Fibroblast of mammary gland (primary cell): ENCODE measurements at regions not wholly inside any gene's neighbourhood (a gene's known extent, or its start where the extent isn't known, plus 50 kb on each side); places are given as distances from the start of the nearest gene placed in this dataset.

Experiments
- DNase-seq: peaks from one replicate; pipeline ENCODE4 v3.0.0-alpha.2; 2010; ENCODE audit warnings: low read depth
- H3K4me3 ChIP-seq: 2 replicates; pipeline ENCODE4 v1.5.1; 2011; ENCODE audit warnings: low read depth, mild to moderate bottlenecking, low read length, moderate library complexity; ENCODE audit not compliant: control insufficient read depth
- TF ChIP-seq, protein P1 (sequence below): conservative IDR thresholded peaks from 2 replicates; pipeline ENCODE4 v1.5.1; 2011; ENCODE audit warnings: low read depth, low read length, inconsistent platforms; ENCODE audit not compliant: control insufficient read depth, insufficient read depth

GRCh38 chr6:22069306-22069800, 227.5 kb downstream of the PRL start:
- no peak for DNase-seq
- TF ChIP-seq, protein P1, sequence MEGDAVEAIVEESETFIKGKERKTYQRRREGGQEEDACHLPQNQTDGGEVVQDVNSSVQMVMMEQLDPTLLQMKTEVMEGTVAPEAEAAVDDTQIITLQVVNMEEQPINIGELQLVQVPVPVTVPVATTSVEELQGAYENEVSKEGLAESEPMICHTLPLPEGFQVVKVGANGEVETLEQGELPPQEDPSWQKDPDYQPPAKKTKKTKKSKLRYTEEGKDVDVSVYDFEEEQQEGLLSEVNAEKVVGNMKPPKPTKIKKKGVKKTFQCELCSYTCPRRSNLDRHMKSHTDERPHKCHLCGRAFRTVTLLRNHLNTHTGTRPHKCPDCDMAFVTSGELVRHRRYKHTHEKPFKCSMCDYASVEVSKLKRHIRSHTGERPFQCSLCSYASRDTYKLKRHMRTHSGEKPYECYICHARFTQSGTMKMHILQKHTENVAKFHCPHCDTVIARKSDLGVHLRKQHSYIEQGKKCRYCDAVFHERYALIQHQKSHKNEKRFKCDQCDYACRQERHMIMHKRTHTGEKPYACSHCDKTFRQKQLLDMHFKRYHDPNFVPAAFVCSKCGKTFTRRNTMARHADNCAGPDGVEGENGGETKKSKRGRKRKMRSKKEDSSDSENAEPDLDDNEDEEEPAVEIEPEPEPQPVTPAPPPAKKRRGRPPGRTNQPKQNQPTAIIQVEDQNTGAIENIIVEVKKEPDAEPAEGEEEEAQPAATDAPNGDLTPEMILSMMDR = no peak

DNA sequence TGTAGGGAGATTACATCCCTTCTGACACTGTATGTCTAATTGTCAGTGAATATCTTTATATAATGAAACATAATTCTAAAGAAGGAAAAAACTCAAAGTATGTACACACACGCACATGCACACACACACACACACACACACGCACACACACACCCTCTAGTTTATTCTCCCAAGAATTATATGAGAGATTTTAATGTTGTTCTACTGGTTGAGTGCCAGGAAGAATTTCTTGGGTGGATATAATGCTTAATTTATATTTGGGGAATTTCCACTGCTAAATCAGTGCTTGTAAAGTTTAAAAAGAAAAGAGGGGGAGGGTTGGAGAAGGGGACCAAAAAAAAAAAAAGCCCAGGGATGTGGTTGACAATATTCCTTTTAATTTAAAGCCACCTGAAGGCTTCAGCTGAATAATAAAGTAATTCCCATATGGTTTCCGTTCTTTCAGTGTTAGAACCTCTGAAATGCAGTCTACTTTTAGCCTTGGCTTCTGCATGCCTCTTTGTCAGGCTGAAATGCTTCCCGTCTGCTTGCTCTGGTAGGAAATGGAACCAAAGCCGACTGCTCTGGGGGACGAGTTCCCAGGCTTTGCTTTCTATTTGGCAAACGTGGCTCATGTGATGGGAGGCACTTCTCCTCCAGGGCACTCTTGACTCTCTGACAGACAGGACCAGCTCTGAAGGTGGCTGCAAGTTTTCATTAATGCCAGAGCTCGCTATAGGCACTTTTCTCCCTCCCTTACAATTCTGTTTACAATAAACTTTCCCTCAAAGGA, 225.4 kb downstream of the PRL start:
- TF ChIP-seq, protein P1 = no peak
- H3K4me3 ChIP-seq = no peak overlapping the region
- peak; percentile 40 for DNase-seq

More at GRCh38 chr6:22069306-22069800, 227.5 kb downstream of the PRL start:
- no peak overlapping the region for H3K4me3 ChIP-seq

DNA sequence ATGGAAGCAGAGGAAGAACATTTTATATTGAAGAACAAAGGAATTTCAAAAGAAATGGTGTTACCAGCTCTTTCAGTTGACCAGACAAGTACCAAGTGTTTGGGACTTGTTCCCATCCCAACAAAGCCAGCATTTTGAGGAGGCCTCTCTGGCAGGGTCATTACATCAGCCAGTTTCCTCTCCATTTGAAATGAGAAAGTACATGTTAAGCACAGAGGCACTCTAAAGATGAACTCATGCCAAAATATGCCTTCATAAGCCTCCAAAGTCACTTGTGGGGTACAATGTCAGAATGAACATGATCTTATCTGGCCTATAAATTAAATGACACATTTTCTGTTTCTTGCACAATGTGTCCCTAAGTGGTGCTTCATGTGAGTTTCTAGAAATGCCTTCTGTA, 223.9 kb downstream of the PRL start:
- no peak for DNase-seq
- no peak overlapping the region for H3K4me3 ChIP-seq
- TF ChIP-seq, protein P1 = no peak

DNA sequence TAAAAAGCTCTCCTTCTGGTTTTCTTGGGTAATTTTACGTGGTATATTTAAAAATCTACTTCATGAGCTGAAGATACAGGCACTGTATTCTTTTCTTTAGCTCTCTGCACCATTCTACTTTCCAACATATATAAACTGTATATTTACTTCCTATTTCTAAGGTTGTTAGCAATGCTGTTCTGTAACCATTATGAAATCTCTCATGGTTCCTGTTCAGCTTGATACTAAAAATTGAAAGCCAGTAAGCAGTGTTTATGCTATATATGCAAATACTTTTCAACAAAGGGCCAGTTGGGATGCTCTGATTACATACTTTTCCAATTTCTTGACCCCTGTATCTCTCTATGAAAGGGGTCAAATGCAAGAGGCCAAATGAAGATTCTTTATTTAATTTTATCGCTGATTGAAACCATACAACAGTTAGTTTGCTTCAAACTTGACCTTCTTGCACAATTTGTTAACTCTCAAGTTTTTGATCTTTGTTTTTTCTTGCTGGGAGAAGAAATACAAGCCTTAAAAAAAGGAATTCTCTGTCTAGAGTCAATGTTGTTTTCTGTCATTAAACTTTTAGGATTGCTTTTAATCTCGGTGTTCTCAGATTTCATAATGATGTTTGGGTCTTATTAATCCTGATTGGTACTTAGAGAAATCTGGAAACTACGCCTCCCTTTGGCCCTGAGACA, 223.2 kb downstream of the PRL start:
- TF ChIP-seq, protein P1 = no peak
- no peak overlapping the region for H3K4me3 ChIP-seq
- no peak for DNase-seq

GRCh38 chr6:22078288-22078687, 218.5 kb downstream of the PRL start:
- TF ChIP-seq, protein P1 = no peak

GRCh38 chr6:22078802-22079545, 217.9 kb downstream of the PRL start:
- DNase-seq = no peak
- H3K4me3 ChIP-seq = no peak overlapping the region
- TF ChIP-seq, protein P1 = no peak

More at GRCh38 chr6:22078288-22078687, 218.5 kb downstream of the PRL start:
- no peak for DNase-seq
- H3K4me3 ChIP-seq = no peak overlapping the region
